ENCODE measurements at regions not wholly inside any gene's neighbourhood (a gene's known extent, or its start where the extent isn't known, plus 50 kb on each side); places are given as distances from the start of the nearest gene placed in this dataset.

GRCh38 chr1:82421782-82422181, 621.0 kb downstream of the ADGRL2 start:
- Histone ChIP-seq H3K4me1 (no peaks in the 10 kb centered on the region), H3K27ac (no peak overlapping the region), H3K36me3 (no peaks in the 10 kb centered on the region), H3K27me3 (no peaks in the 10 kb centered on the region), H3K9me3 (no peaks in the 10 kb centered on the region), H3K4me3 (no peak overlapping the region)
- TF ChIP-seq, protein P1, sequence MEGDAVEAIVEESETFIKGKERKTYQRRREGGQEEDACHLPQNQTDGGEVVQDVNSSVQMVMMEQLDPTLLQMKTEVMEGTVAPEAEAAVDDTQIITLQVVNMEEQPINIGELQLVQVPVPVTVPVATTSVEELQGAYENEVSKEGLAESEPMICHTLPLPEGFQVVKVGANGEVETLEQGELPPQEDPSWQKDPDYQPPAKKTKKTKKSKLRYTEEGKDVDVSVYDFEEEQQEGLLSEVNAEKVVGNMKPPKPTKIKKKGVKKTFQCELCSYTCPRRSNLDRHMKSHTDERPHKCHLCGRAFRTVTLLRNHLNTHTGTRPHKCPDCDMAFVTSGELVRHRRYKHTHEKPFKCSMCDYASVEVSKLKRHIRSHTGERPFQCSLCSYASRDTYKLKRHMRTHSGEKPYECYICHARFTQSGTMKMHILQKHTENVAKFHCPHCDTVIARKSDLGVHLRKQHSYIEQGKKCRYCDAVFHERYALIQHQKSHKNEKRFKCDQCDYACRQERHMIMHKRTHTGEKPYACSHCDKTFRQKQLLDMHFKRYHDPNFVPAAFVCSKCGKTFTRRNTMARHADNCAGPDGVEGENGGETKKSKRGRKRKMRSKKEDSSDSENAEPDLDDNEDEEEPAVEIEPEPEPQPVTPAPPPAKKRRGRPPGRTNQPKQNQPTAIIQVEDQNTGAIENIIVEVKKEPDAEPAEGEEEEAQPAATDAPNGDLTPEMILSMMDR (IDR thresholded peaks at IDR 0.05): no peak
- TF ChIP-seq POLR2A (IDR thresholded peaks at IDR 0.05) (no peak), POLR2AphosphoS5 (IDR thresholded peaks at IDR 0.05) (no peak)
- intact Hi-C loops (cut with DNase I; ENCODE audit: low total_unique reads): no loop called here
- no peak for DNase-seq (ENCODE audit: low spot score in 2 of 2)

DNA sequence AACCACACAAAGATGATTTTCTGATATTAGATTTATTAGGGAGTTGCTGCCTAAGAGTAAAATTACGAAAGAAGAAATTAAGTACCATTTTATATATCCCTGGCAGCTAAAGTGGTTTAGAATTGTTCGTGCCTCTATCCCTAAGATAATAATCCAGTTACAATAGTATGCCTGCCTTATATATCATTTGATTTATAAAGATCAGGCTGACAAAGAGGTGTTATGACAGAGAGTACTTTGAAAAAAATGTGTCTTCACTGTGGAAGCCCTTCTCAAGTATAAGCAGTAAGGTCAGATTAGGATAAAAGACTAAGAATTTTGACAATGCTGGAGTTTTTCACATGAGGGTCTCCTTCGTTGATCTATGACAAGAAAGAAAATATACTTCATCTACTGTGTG, 619.9 kb downstream of the ADGRL2 start:
- Histone ChIP-seq H3K9me3 (no peaks in the 10 kb centered on the region), H3K27ac (no peak overlapping the region), H3K36me3 (no peaks in the 10 kb centered on the region), H3K4me1 (no peaks in the 10 kb centered on the region), H3K27me3 (no peaks in the 10 kb centered on the region), H3K4me3 (no peak overlapping the region)
- intact Hi-C loops (cut with DNase I; ENCODE audit: low total_unique reads): no loop called here
- TF ChIP-seq POLR2A (IDR thresholded peaks at IDR 0.05): no peak
- no peak for TF ChIP-seq POLR2AphosphoS5 (IDR thresholded peaks at IDR 0.05)
- TF ChIP-seq, protein P1 (IDR thresholded peaks at IDR 0.05): no peak
- no peak for DNase-seq (ENCODE audit: low spot score in 2 of 2)

- no peak for TF ChIP-seq POLR2AphosphoS5 (IDR thresholded peaks at IDR 0.05)
- TF ChIP-seq POLR2A (IDR thresholded peaks at IDR 0.05): no peak
- TF ChIP-seq, protein P1 (IDR thresholded peaks at IDR 0.05): no peak
- no peak for DNase-seq (ENCODE audit: low spot score in 2 of 2)
- Histone ChIP-seq H3K27me3 (no peaks in the 10 kb centered on the region), H3K36me3 (no peaks in the 10 kb centered on the region), H3K9me3 (no peaks in the 10 kb centered on the region), H3K4me3 (no peak overlapping the region), H3K27ac (no peak overlapping the region), H3K4me1 (no peaks in the 10 kb centered on the region)
- intact Hi-C loops (cut with DNase I; ENCODE audit: low total_unique reads): no loop called here
Measured at GRCh38 chr1:82411605-82412004, 610.9 kb downstream of the ADGRL2 start.

- no peak overlapping the region for H3K27ac ChIP-seq
- H3K27me3 ChIP-seq: no peaks in the 10 kb centered on the region
- H3K4me3 ChIP-seq: no peak overlapping the region
- no peaks in the 10 kb centered on the region for H3K36me3 ChIP-seq
- no peak for DNase-seq (ENCODE audit: low spot score in 2 of 2)
- intact Hi-C loops (cut with DNase I; ENCODE audit: low total_unique reads): no loop called here
- TF ChIP-seq POLR2AphosphoS5 (IDR thresholded peaks at IDR 0.05): no peak
- TF ChIP-seq, protein P1 (IDR thresholded peaks at IDR 0.05): no peak
- TF ChIP-seq POLR2A (IDR thresholded peaks at IDR 0.05): no peak
- H3K4me1 ChIP-seq: no peaks in the 10 kb centered on the region
- H3K9me3 ChIP-seq: no peaks in the 10 kb centered on the region
Measured at GRCh38 chr1:82405333-82405732, 604.6 kb downstream of the ADGRL2 start.

DNA sequence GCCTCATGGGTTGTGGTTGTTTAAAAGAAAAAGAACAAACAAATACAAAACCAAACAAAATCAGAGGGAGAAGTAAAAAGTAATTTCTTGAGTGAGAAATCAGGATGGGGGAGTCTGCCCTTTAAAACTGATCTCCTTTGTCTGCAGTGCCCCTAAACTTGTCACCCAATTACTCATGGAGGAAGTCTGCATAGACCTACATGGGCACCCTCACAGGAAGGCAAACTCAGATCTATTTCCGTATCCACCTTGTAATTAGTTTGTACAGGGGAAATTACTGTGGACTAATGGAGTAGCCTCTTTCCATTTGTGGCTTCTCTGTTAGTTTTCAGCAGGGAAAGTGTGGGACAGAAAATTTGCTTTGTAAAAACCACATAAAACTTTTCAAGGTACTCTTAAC, 600.4 kb downstream of the ADGRL2 start:
- Histone ChIP-seq H3K4me1 (no peaks in the 10 kb centered on the region), H3K27me3 (no peaks in the 10 kb centered on the region), H3K36me3 (no peaks in the 10 kb centered on the region), H3K9me3 (no peaks in the 10 kb centered on the region), H3K4me3 (no peak overlapping the region), H3K27ac (no peak overlapping the region)
- no peak for DNase-seq (ENCODE audit: low spot score in 2 of 2)
- intact Hi-C loops (cut with DNase I; ENCODE audit: low total_unique reads): no loop called here
- no peak for TF ChIP-seq POLR2A (IDR thresholded peaks at IDR 0.05)
- no peak for TF ChIP-seq POLR2AphosphoS5 (IDR thresholded peaks at IDR 0.05)
- TF ChIP-seq, protein P1 (IDR thresholded peaks at IDR 0.05): no peak
